H1 (cell line): ENCODE measurements at regions not wholly inside any gene's neighbourhood (a gene's known extent, or its start where the extent isn't known, plus 50 kb on each side); places are given as distances from the start of the nearest gene placed in this dataset.

Experiments
- CTCF ChIA-PET: fragments of 300-600 bp; sonication (Branson Sonifier 250); formaldehyde crosslinking; loops from one replicate; lab custom pipeline; 2021; ENCODE audit not compliant: partially characterized antibody; lab: Charles Lee
- POLR2A ChIA-PET: fragments of 300-600 bp; sonication (Branson Sonifier 250); formaldehyde crosslinking; loops from one replicate; lab custom pipeline; 2021; ENCODE audit warnings: inconsistent platforms; ENCODE audit not compliant: partially characterized antibody; lab: Charles Lee
- DNase-seq, 2 experiments: peaks; one replicate each; pipeline versions ENCODE4 v3.0.0 to v3.0.0-alpha.2; 2010 to 2022; ENCODE audit warnings: low spot score in 2 of 2, low read depth in 1 of 2, mixed read lengths in 1 of 2
- FAIRE-seq: peaks from 2 replicates; lab custom pipeline; 2011; peaks lifted over from hg19 to GRCh38; lab: Jason Lieb, UNC
- H2AFZ ChIP-seq: 2 replicates; pipeline ENCODE4 v1.8.1; 2012; ENCODE audit warnings: low read length, inconsistent platforms
- H2AK5ac ChIP-seq: 2 replicates; pipeline ENCODE4 v1.6.1; 2013; ENCODE audit warnings: low read depth, low read length
- H2BK120ac ChIP-seq: replicated peaks from 2 replicates; pipeline ENCODE3; 2013; ENCODE audit warnings: low read depth, low read length, inconsistent platforms
- H2BK12ac ChIP-seq: 2 replicates; pipeline ENCODE4 v1.6.1; 2013; ENCODE audit warnings: low read depth, low read length
- H2BK15ac ChIP-seq: 2 replicates; pipeline ENCODE4 v1.6.1; 2013; ENCODE audit warnings: low read length
- H2BK20ac ChIP-seq: 2 replicates; pipeline ENCODE4 v1.6.1; 2013; ENCODE audit warnings: low read length
- H2BK5ac ChIP-seq: 2 replicates; pipeline ENCODE4 v1.6.1; 2013; ENCODE audit warnings: low read depth, low read length
- H3K14ac ChIP-seq: 2 replicates; pipeline ENCODE4 v1.6.1; 2013; ENCODE audit warnings: inconsistent platforms; ENCODE audit not compliant: insufficient read length
- H3K18ac ChIP-seq: 2 replicates; pipeline ENCODE4 v1.6.1; 2013; ENCODE audit warnings: low read length; ENCODE audit errors: extremely low read depth
- H3K23ac ChIP-seq: 2 replicates; pipeline ENCODE4 v1.6.1; 2013; ENCODE audit warnings: inconsistent platforms; ENCODE audit not compliant: insufficient read length
- H3K23me2 ChIP-seq: 2 replicates; pipeline ENCODE4 v1.6.1; 2013; ENCODE audit warnings: low read depth, low read length
- H3K27ac ChIP-seq: 2 replicates; pipeline ENCODE4 v1.6.1; 2011; ENCODE audit warnings: low read depth, low read length, inconsistent platforms
- H3K27me3 ChIP-seq, 4 experiments: replicated peaks in 1 of 4; 1 replicate in 1 of 4; 2 replicates in 3 of 4; pipeline versions ENCODE4 v1.6.1 to v1.8.1; 2011 to 2013; ENCODE audit warnings: low read length in 3 of 4, mild to moderate bottlenecking in 3 of 4, inconsistent platforms in 2 of 4, mixed read lengths in 2 of 4, moderate library complexity in 1 of 4; ENCODE audit not compliant: control insufficient read depth in 3 of 4, insufficient read depth in 3 of 4; ENCODE audit errors: extremely low read depth in 1 of 4
- H3K36me3 ChIP-seq, 4 experiments: 2 replicates each; pipeline versions ENCODE4 v1.6.1 to v1.8.1; 2011 to 2013; ENCODE audit warnings: mild to moderate bottlenecking in 4 of 4, low read length in 3 of 4, moderate library complexity in 2 of 4, control low read depth in 1 of 4, inconsistent platforms in 1 of 4; ENCODE audit not compliant: insufficient read depth in 4 of 4, control insufficient read depth in 2 of 4
- H3K4ac ChIP-seq: replicated peaks from 2 replicates; pipeline ENCODE3; 2013; ENCODE audit warnings: low read length, low read depth, mixed read lengths, inconsistent platforms; ENCODE audit not compliant: insufficient read length
- H3K4me1 ChIP-seq, 4 experiments: replicated peaks in 1 of 4; 1 replicate in 1 of 4; 2 replicates in 3 of 4; pipeline versions ENCODE4 v1.6.1 to v1.8.1; 2011 to 2013; ENCODE audit warnings: low read length in 3 of 4, inconsistent platforms in 2 of 4, mixed read lengths in 1 of 4; ENCODE audit not compliant: insufficient read depth in 4 of 4, control insufficient read depth in 3 of 4
- H3K4me2 ChIP-seq, 2 experiments: 2 replicates each; pipeline versions ENCODE4 v1.6.1 to v1.8.1; 2011 to 2013; ENCODE audit warnings: low read depth in 2 of 2, low read length in 2 of 2, control low read depth in 1 of 2, inconsistent platforms in 1 of 2, mild to moderate bottlenecking in 1 of 2; ENCODE audit not compliant: insufficient read depth in 1 of 2
- H3K4me3 ChIP-seq, 4 experiments: fragments of 200-600, 300-600 bp in 1 of 4; sonication (generic), shearing (Covaris generic), sonication (Bioruptor Twin) in 1 of 4; 2 replicates each; pipeline versions ENCODE4 v1.5.1 to v1.8.1; 2011 to 2016; ENCODE audit warnings: low read length in 4 of 4, low read depth in 3 of 4, control low read depth in 2 of 4, inconsistent platforms in 2 of 4, mild to moderate bottlenecking in 2 of 4, mixed read lengths in 1 of 4, moderate library complexity in 1 of 4; ENCODE audit not compliant: insufficient read depth in 2 of 4; ENCODE audit errors: extremely low read depth in 1 of 4
- H3K56ac ChIP-seq: replicated peaks from 2 replicates; pipeline ENCODE3; 2013; ENCODE audit warnings: low read depth, mild to moderate bottlenecking, mixed read lengths, low read length, inconsistent platforms; ENCODE audit not compliant: insufficient read length
- H3K79me1 ChIP-seq: 2 replicates; pipeline ENCODE4 v1.6.1; 2013; ENCODE audit warnings: low read depth, low read length, control low read depth
- H3K79me2 ChIP-seq, 2 experiments: 2 replicates each; pipeline versions ENCODE4 v1.6.1 to v1.8.1; 2012 to 2013; ENCODE audit warnings: low read length in 2 of 2, mild to moderate bottlenecking in 2 of 2, inconsistent platforms in 1 of 2; ENCODE audit not compliant: insufficient read depth in 2 of 2, control insufficient read depth in 1 of 2
- H3K9ac ChIP-seq, 4 experiments: replicated peaks in 1 of 4; 1 replicate in 1 of 4; 2 replicates in 3 of 4; pipeline versions ENCODE4 v1.6.1 to v1.8.1; 2011 to 2013; ENCODE audit warnings: low read depth in 3 of 4, low read length in 3 of 4, control low read depth in 2 of 4, mild to moderate bottlenecking in 2 of 4, moderate library complexity in 2 of 4, inconsistent platforms in 1 of 4; ENCODE audit errors: extremely low read depth in 1 of 4
- H3K9me3 ChIP-seq, 2 experiments: 2 replicates each; pipeline versions ENCODE4 v1.6.1 to v1.8.1; 2012 to 2013; ENCODE audit warnings: mild to moderate bottlenecking in 2 of 2, moderate library complexity in 2 of 2, control low read depth in 1 of 2, inconsistent platforms in 1 of 2, low read depth in 1 of 2, low read length in 1 of 2, mixed read lengths in 1 of 2; ENCODE audit not compliant: insufficient read depth in 2 of 2
- H4K20me1 ChIP-seq, 2 experiments: replicated peaks in 1 of 2; 2 replicates each; pipeline versions ENCODE3 to v1.8.1; 2011 to 2013; ENCODE audit warnings: inconsistent platforms in 2 of 2, low read length in 2 of 2, mild to moderate bottlenecking in 1 of 2; ENCODE audit not compliant: insufficient read depth in 2 of 2, control insufficient read depth in 1 of 2
- H4K5ac ChIP-seq: 2 replicates; pipeline ENCODE4 v1.6.1; 2013; ENCODE audit warnings: low read length, low read depth, mixed read lengths, inconsistent platforms; ENCODE audit not compliant: insufficient read length
- H4K8ac ChIP-seq: 2 replicates; pipeline ENCODE4 v1.8.0; 2013; ENCODE audit warnings: mild to moderate bottlenecking, moderate library complexity, low read length, inconsistent platforms; ENCODE audit not compliant: insufficient read depth; ENCODE audit errors: extremely low read depth
- H4K91ac ChIP-seq: replicated peaks from 2 replicates; pipeline ENCODE3; 2013; ENCODE audit warnings: low read length, mixed read lengths, inconsistent platforms; ENCODE audit not compliant: insufficient read length
- GTF2F1 ChIP-seq: IDR thresholded peaks from 2 replicates; pipeline ENCODE4 v1.6.1; 2012; ENCODE audit warnings: low read depth, low read length, improper control_type of control experiment, borderline replicate concordance
- SIX5 ChIP-seq: IDR thresholded peaks from 2 replicates; pipeline ENCODE4 v1.6.1; 2011; ENCODE audit warnings: mild to moderate bottlenecking, low read depth, low read length
- TEAD4 ChIP-seq: IDR thresholded peaks from 2 replicates; pipeline ENCODE4 v1.6.1; 2012; ENCODE audit warnings: low read depth, low read length, inconsistent platforms, mixed read lengths
- WGBS, 2 experiments: shearing (Covaris generic) in 1 of 2; methylation state at CpG; one replicate each; pipeline versions ENCODE4 v1.1.6 to v1.1.7; 2013 to 2015; ENCODE audit warnings: low lambda C conversion rate in 2 of 2, mixed read lengths in 2 of 2, inconsistent platforms in 1 of 2, low coverage in 1 of 2, missing lambda C conversion rate in 1 of 2; ENCODE audit not compliant: insufficient replicate concordance in 2 of 2, insufficient coverage in 1 of 2, insufficient read length in 1 of 2; ENCODE audit errors: extremely low coverage in 1 of 2, missing lambda C conversion rate in 1 of 2; 5-methylcytosine and 5-hydroxymethylcytosine counted together

DNA sequence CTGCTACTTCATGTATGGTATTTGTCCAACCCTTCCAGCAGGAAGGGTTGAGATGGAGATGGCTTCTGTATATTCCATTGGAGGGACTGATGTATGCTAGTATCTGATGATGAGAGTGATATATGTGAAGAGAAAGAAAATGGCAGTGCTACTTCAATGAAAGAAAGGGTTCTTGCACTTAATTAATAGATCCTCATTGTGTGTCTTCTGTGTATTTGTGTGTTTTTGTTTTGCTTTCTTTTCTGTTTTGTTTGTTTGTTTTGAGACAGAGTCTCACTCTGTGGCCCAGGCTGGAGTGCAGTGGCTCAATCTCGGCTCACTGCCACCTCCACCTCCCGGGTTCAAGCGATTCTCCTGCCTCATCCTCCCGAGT lies 61.2 kb upstream of the CRYM start:
- POLR2A ChIA-PET: no interaction called here
- no peak overlapping the region for H3K27ac ChIP-seq
- H3K79me2 ChIP-seq: no peaks in the 10 kb centered on the region
- no peak overlapping the region for H2BK120ac ChIP-seq
- H3K27me3 ChIP-seq: no peaks in the 10 kb centered on the region
- H3K56ac ChIP-seq: no peak overlapping the region
- FAIRE-seq: no peak
- H3K18ac ChIP-seq: no peak overlapping the region
- H3K23ac ChIP-seq: no peak overlapping the region
- no peak for DNase-seq
- H3K4me1 ChIP-seq: no peaks in the 10 kb centered on the region
- no peak overlapping the region for H2AK5ac ChIP-seq
- H3K9ac ChIP-seq: no peak overlapping the region
- no peak overlapping the region for H4K5ac ChIP-seq
- no peaks in the 10 kb centered on the region for H3K23me2 ChIP-seq
- H2AFZ ChIP-seq: no peak overlapping the region
- H2BK5ac ChIP-seq: no peak overlapping the region
- H4K91ac ChIP-seq: no peak overlapping the region
- H3K36me3 ChIP-seq: no peaks in the 10 kb centered on the region
- CTCF ChIA-PET: no interaction called here
- no peak overlapping the region for H3K14ac ChIP-seq
- peaks cover 6 to 8% of the 10 kb centered on the region in 2 experiments; a peak in 3 of 4 replicates for H3K9me3 ChIP-seq
- no peak overlapping the region for H3K4me2 ChIP-seq
- H3K4ac ChIP-seq: no peak overlapping the region
- H2BK15ac ChIP-seq: no peak overlapping the region
- H4K8ac ChIP-seq: no peak overlapping the region
- no peak overlapping the region for H2BK12ac ChIP-seq
- H3K4me3 ChIP-seq: no peak overlapping the region
- no peaks in the 10 kb centered on the region for H3K79me1 ChIP-seq
- 87% methylated on average over 4 of the region's 4 CpGs; no CpG with 5 or more reads in 1 of the 2 experiments for WGBS, 2 experiments
- no peaks in the 10 kb centered on the region for H4K20me1 ChIP-seq
- H2BK20ac ChIP-seq: no peak overlapping the region
- TF ChIP-seq SIX5 (no peak), TEAD4 (no peak), GTF2F1 (no peak)
